ENCODE measurements at regions not wholly inside any gene's neighbourhood (a gene's known extent, or its start where the extent isn't known, plus 50 kb on each side); places are given as distances from the start of the nearest gene placed in this dataset.
"Not testable (repeated sequence)": the region's sequence is repeated elsewhere in the genome, so short reads cannot be mapped to it uniquely, and the experiment has no call there.

GRCh38 chr5:143659599-143660238, 152.2 kb upstream of the HMHB1 start:
- DNase-seq, result no peak

- DNase-seq, result no peak
Measured at GRCh38 chr5:143658956-143659355, 153.0 kb upstream of the HMHB1 start.

GRCh38 chr5:143657647-143658285, 154.2 kb upstream of the HMHB1 start:
- DNase-seq, result peak; percentile 87

- no peak for DNase-seq
Measured at GRCh38 chr5:143653766-143654282, 158.1 kb upstream of the HMHB1 start.

GRCh38 chr5:143653256-143653655, 158.7 kb upstream of the HMHB1 start:
- no peak for DNase-seq

- no peak for DNase-seq
Measured at GRCh38 chr5:143652108-143652700, 159.8 kb upstream of the HMHB1 start.

- DNase-seq, result no peak
Measured at GRCh38 chr5:143649937-143650621, 161.9 kb upstream of the HMHB1 start.

- DNase-seq, result no peak
Measured at GRCh38 chr5:143648696-143649095, 163.3 kb upstream of the HMHB1 start.

- no peak for DNase-seq
Measured at GRCh38 chr5:143646961-143647360, 165.0 kb upstream of the HMHB1 start.

GRCh38 chr5:143645356-143645755, 166.6 kb upstream of the HMHB1 start:
- DNase-seq, result no peak

GRCh38 chr5:143644727-143645126, 167.2 kb upstream of the HMHB1 start:
- no peak for DNase-seq

- DNase-seq, result no peak
Measured at GRCh38 chr5:143642791-143643190, 169.2 kb upstream of the HMHB1 start.

- no peak for DNase-seq
Measured at GRCh38 chr5:143641549-143642355, 170.2 kb upstream of the HMHB1 start.

GRCh38 chr5:143638654-143639053, 173.3 kb upstream of the HMHB1 start:
- DNase-seq, result no peak

- no peak for DNase-seq
Measured at GRCh38 chr5:143636931-143637528, 174.9 kb upstream of the HMHB1 start.

GRCh38 chr5:143635888-143636287, 176.1 kb upstream of the HMHB1 start:
- no peak for DNase-seq

GRCh38 chr5:143635146-143635752, 176.7 kb upstream of the HMHB1 start:
- DNase-seq, result no peak

- DNase-seq, result no peak
Measured at GRCh38 chr5:143634689-143635088, 177.3 kb upstream of the HMHB1 start.

GRCh38 chr5:143629871-143630659, 181.9 kb upstream of the HMHB1 start:
- DNase-seq, result no peak

- DNase-seq, result not testable (repeated sequence)
Measured at GRCh38 chr5:143625048-143625447, 186.9 kb upstream of the HMHB1 start.

GRCh38 chr5:143624465-143624864, 187.5 kb upstream of the HMHB1 start:
- DNase-seq, result no peak

Data from NCI-H1092 (cell line).